WI38 (cell line): ENCODE measurements at regions not wholly inside any gene's neighbourhood (a gene's known extent, or its start where the extent isn't known, plus 50 kb on each side); places are given as distances from the start of the nearest gene placed in this dataset.

Experiments
- H3K4me3 ChIP-seq: 2 replicates; pipeline ENCODE4 v1.5.1; 2011; ENCODE audit warnings: low read depth, mild to moderate bottlenecking, control low read depth, low read length
- TF ChIP-seq, protein P1 (sequence below): IDR thresholded peaks from 2 replicates; pipeline ENCODE4 v1.5.1; 2012; ENCODE audit warnings: low read depth, mild to moderate bottlenecking, control low read depth, low read length

DNA sequence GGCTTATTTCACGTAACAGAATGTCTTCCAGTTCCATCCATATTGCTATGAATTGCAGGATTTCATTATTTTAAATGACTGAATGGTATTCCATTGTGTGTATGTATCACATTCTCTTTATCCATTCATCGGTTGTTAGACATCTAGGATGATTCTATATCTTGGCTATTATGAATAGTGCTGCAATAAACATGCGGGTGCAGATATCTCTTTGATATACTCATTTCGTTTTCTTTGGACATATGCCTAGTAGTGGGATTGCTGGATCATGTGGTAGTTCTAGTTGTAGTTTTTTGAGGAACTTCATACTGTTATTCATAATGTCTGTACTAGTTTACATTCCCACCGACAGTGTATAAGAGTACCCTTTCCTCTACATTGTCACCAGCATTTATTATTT is 460.5 kb downstream of the MAN2A1 start:
- TF ChIP-seq, protein P1, sequence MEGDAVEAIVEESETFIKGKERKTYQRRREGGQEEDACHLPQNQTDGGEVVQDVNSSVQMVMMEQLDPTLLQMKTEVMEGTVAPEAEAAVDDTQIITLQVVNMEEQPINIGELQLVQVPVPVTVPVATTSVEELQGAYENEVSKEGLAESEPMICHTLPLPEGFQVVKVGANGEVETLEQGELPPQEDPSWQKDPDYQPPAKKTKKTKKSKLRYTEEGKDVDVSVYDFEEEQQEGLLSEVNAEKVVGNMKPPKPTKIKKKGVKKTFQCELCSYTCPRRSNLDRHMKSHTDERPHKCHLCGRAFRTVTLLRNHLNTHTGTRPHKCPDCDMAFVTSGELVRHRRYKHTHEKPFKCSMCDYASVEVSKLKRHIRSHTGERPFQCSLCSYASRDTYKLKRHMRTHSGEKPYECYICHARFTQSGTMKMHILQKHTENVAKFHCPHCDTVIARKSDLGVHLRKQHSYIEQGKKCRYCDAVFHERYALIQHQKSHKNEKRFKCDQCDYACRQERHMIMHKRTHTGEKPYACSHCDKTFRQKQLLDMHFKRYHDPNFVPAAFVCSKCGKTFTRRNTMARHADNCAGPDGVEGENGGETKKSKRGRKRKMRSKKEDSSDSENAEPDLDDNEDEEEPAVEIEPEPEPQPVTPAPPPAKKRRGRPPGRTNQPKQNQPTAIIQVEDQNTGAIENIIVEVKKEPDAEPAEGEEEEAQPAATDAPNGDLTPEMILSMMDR = no peak
- no peak overlapping the region for H3K4me3 ChIP-seq

DNA sequence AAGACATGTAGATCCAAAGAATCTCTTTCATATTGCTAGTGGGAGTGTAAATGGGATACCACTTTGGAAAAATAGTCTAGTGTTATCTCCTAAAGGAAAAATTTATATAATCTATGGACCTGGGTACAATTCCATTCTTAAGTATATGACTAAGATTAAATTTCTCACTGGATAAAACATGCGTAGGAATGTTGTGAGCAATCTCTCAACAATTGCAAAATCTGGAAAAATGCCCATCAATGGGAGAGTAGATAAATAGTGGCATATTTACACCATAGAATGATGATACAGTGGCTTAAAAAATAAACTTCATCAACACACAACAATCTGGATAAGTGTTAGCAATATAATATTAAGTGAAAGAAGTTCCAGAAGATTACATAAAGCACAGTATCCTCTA is 469.5 kb downstream of the MAN2A1 start:
- H3K4me3 ChIP-seq = no peak overlapping the region
- TF ChIP-seq, protein P1 = no peak

DNA sequence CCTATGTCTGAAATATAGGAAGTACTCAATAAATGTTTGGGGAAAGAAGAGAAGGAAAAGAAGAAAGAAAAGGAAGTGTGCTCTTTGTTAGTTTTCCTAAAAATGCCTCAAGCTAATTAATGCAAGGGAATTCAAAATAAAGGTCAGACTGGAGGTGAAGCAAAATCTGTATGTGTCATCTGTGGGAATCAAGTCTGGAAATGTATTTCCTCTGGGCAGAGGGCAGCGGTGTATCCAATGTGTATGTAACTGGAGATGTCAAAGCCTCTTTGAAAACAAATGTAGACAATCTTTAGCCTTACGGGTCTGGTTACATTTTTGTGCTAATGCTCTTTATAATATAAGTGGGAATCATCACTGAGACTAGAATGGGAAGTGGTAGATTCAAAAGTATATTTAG is 471.4 kb downstream of the MAN2A1 start:
- H3K4me3 ChIP-seq = no peak overlapping the region
- TF ChIP-seq, protein P1 = no peak

DNA sequence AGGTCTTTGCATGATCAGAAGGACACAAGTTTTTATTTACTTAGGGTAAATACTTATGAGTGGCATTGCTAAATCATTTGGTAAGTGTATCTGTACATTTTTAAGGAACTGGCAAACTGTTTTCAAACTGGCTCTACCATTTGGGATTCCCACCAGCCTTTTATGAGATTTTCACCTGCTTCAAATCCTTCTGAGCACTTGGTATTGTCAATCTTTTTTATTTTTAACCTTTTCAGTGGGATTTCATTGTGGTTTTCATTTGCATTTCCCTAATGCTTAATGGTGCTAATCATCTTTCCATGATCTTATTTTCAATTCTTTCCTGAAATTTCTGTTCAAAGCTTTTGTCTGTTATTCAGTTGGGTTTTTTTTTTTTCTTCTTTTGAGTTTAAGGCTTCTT is 475.6 kb downstream of the MAN2A1 start:
- H3K4me3 ChIP-seq = no peak overlapping the region

DNA sequence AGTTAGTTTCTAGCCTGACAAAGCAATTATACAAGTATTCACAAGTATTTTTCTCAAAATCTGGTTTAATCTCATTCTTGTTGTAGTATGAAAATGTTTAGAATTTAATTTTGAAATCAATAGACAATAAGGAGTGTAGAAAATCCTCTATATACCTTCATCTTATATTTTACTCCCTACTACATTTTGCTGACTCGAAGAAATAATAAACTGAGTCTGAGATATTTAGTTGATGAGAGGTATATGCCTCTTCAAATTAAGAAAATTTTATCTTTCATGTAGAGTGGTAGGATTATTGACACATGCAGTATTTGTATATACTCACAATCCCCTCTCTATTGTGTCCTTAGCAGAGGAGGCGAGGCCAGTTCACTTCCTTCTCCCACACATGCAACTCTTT is 477.7 kb downstream of the MAN2A1 start:
- H3K4me3 ChIP-seq = no peak overlapping the region
- TF ChIP-seq, protein P1 = no peak

More for the DNA sequence above, 475.6 kb downstream of the MAN2A1 start:
- TF ChIP-seq, protein P1 = no peak

DNA sequence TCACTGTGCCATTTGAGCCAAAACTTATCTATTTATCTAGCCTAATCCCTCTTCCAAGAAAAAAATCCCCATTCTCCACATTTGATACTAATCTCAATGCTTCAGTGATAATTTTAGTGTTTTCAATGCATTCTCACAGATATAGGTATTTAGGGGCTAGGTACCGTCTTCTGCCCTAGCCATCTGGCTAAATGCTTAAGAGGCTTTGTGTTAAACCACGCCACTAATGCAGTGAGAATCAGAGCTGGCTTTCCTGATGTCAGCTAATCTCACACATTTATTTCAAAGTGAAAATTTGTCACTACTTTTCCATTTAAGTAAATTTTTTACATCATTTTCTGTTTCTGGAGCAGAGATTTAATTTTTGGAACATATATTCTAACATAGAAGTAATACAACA is 479.7 kb downstream of the MAN2A1 start:
- TF ChIP-seq, protein P1 = no peak

DNA sequence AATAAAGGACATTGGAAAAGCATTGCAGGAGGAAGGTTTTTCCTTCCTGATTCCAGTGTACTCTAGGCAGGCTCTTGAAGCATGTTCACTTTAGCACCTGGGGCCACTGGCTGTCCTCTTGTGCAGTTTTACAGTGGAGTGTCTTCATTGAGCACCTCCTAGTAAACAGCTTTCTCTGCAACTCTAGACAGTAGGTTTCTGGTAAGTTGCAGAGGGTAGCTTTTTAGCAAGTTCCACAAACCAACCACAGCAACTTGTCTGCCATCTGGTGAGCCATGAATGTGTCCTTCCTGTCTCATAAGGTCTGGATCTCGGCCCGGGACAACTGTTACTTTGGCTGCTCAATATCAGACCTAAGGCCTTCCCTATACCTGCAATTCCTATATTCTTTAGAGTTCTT is 488.0 kb downstream of the MAN2A1 start:
- H3K4me3 ChIP-seq = no peak overlapping the region
- TF ChIP-seq, protein P1 = no peak

More for the DNA sequence above, 479.7 kb downstream of the MAN2A1 start:
- no peak overlapping the region for H3K4me3 ChIP-seq
